ENCODE measurements at regions not wholly inside any gene's neighbourhood (a gene's known extent, or its start where the extent isn't known, plus 50 kb on each side); places are given as distances from the start of the nearest gene placed in this dataset.

DNA sequence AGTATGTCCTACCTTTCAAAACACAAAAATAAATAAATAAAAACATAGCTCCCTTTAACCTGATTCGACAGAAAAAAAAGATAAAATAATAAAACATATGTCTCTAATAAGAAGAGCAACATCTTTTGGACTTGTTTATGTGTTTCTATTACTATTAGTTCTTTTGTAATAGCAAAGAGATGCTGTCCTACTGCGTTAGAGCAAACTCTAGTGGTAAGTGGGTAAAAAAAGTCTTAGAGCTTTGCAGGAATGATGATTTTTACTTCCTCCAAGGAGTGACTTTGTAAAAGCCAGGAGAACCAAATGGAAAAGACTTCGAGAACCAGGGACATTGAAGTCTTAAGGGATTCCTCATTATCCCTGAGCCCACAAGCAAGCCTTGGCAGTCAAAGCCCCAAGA is 450.1 kb downstream of the METTL4 start:
- H3K27me3 ChIP-seq (ENCODE audit: low read depth), result no peaks in the 10 kb centered on the region
- no peak for DNase-seq
- H3K27ac ChIP-seq, result no peak overlapping the region
- no peaks in the 10 kb centered on the region for H3K9me3 ChIP-seq
- intact Hi-C loops (cut with DNase I), result no loop called here
- no peak for ATAC-seq
- TF ChIP-seq CTCF (IDR thresholded peaks at IDR 0.05), result no peak
- no peaks in the 10 kb centered on the region for H3K36me3 ChIP-seq
- H3K4me3 ChIP-seq, result no peak overlapping the region
- no peaks in the 10 kb centered on the region for H3K4me1 ChIP-seq

DNA sequence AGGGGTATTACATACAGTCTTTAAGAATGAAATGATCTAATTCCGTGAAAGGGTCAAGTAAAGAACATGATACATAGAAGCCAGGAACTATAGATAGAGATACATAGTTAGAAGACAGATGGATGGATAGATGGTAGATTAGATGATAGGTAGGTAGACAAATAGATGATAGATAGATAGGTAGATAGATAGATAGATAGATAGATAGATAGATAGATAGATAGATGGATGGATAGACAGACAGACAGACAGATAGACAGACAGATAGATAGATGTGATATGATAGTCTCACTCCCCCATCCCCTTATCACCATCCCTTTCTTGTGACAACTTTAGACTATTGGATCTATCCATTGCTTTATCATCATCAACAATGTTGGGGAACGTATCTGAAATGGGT is 448.2 kb downstream of the METTL4 start:
- H3K27ac ChIP-seq, result no peak overlapping the region
- no peak for TF ChIP-seq CTCF (IDR thresholded peaks at IDR 0.05)
- no peaks in the 10 kb centered on the region for H3K4me1 ChIP-seq
- intact Hi-C loops (cut with DNase I), result no loop called here
- H3K9me3 ChIP-seq, result no peaks in the 10 kb centered on the region
- H3K27me3 ChIP-seq (ENCODE audit: low read depth), result no peaks in the 10 kb centered on the region
- no peak overlapping the region for H3K4me3 ChIP-seq
- DNase-seq (no peak), ATAC-seq (no peak)
- H3K36me3 ChIP-seq, result no peaks in the 10 kb centered on the region

- ATAC-seq (no peak), DNase-seq (no peak)
- Histone ChIP-seq H3K4me3 (no peak overlapping the region), H3K27me3 (ENCODE audit: low read depth) (no peaks in the 10 kb centered on the region), H3K9me3 (no peaks in the 10 kb centered on the region), H3K27ac (no peak overlapping the region), H3K4me1 (no peaks in the 10 kb centered on the region), H3K36me3 (no peaks in the 10 kb centered on the region)
- intact Hi-C loops (cut with DNase I), result no loop called here
- no peak for TF ChIP-seq CTCF (IDR thresholded peaks at IDR 0.05)
These were observed 436.9 kb downstream of the METTL4 start for GRCh38 chr18:2134364-2134763.

DNA sequence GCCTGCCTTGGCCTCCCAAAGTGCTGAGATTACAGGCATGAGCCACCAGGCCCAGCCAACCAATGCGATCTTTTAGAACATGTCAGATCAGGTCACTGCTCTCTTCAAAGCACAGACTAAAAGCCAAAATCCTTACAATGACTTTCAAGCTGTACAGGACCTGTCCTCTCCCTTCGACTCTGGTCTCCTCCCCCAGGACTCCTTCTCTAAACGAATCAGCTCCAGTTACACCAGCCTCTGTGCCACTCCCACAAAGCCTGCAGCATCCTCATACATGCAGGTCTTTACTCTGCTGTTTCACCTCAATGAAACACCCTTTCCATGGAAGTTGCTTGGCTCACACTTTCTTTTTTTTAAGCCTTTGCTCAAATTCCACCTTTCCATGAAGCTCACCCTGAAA is 436.0 kb downstream of the METTL4 start:
- Histone ChIP-seq H3K4me3 (no peak overlapping the region), H3K9me3 (no peaks in the 10 kb centered on the region), H3K27me3 (ENCODE audit: low read depth) (no peaks in the 10 kb centered on the region), H3K4me1 (no peaks in the 10 kb centered on the region), H3K36me3 (no peaks in the 10 kb centered on the region), H3K27ac (no peak overlapping the region)
- DNase-seq, result no peak
- intact Hi-C loops (cut with DNase I), result no loop called here
- ATAC-seq, result no peak
- no peak for TF ChIP-seq CTCF (IDR thresholded peaks at IDR 0.05)

GRCh38 chr18:2138552-2138951 is 432.8 kb downstream of the METTL4 start:
- Histone ChIP-seq H3K27me3 (ENCODE audit: low read depth) (no peaks in the 10 kb centered on the region), H3K4me1 (no peaks in the 10 kb centered on the region), H3K4me3 (no peak overlapping the region), H3K9me3 (no peaks in the 10 kb centered on the region), H3K36me3 (no peaks in the 10 kb centered on the region), H3K27ac (no peak overlapping the region)
- intact Hi-C loops (cut with DNase I), result no loop called here
- TF ChIP-seq CTCF (IDR thresholded peaks at IDR 0.05), result no peak
- ATAC-seq (no peak), DNase-seq (no peak)

- Histone ChIP-seq H3K4me3 (no peak overlapping the region), H3K27ac (no peak overlapping the region), H3K9me3 (no peaks in the 10 kb centered on the region), H3K27me3 (ENCODE audit: low read depth) (no peaks in the 10 kb centered on the region), H3K36me3 (no peaks in the 10 kb centered on the region), H3K4me1 (no peaks in the 10 kb centered on the region)
- TF ChIP-seq CTCF (IDR thresholded peaks at IDR 0.05), result no peak
- intact Hi-C loops (cut with DNase I), result no loop called here
- ATAC-seq, result no peak
- no peak for DNase-seq
These were observed 431.6 kb downstream of the METTL4 start for GRCh38 chr18:2139691-2140090.
